Endothelial cell of umbilical vein (primary cell): ENCODE measurements at regions not wholly inside any gene's neighbourhood (a gene's known extent, or its start where the extent isn't known, plus 50 kb on each side); places are given as distances from the start of the nearest gene placed in this dataset.

Experiments used
- BruUV-seq: library from RNA; stranded (reverse); fragments of 400-500 nt; replicated peaks from 2 replicates; lab custom pipeline; 2021; lab: Mats Ljungman, UMichigan
- CTCF ChIA-PET: fragments of 300-600, 350-600 bp; sonication (Branson Sonifier 250); formaldehyde crosslinking; loops from one replicate; lab custom pipeline; 2021; ENCODE audit warnings: antibody characterized with exemption, inconsistent platforms; lab: Charles Lee
- POLR2A ChIA-PET: fragments of 300-600, 350-600 bp; sonication (Branson Sonifier 250); formaldehyde crosslinking; loops from one replicate; lab custom pipeline; 2021; ENCODE audit warnings: antibody characterized with exemption, inconsistent platforms; lab: Charles Lee
- DNase-seq: peaks from one replicate; pipeline ENCODE4 v3.0.0-alpha.2; 2011; ENCODE audit warnings: low read depth, low spot score
- FAIRE-seq: peaks from 2 replicates; lab custom pipeline; 2011; peaks lifted over from hg19 to GRCh38; lab: Jason Lieb, UNC
- H2AFZ ChIP-seq: 2 replicates; pipeline ENCODE4 v1.6.0; 2012; ENCODE audit warnings: low read depth, low read length, control low read depth, inconsistent platforms
- H3K27ac ChIP-seq: 2 replicates; pipeline ENCODE4 v1.5.1; 2011; ENCODE audit warnings: low read depth, mild to moderate bottlenecking, control low read depth, low read length, moderate library complexity; ENCODE audit not compliant: insufficient read depth
- H3K27me3 ChIP-seq, 2 experiments: 2 replicates each; pipeline versions ENCODE4 v1.6.0 to v1.6.1; 2011; ENCODE audit warnings: low read length in 2 of 2, mixed read lengths in 1 of 2; ENCODE audit not compliant: control insufficient read depth in 2 of 2, insufficient read depth in 2 of 2
- H3K36me3 ChIP-seq, 2 experiments: 2 replicates in 1 of 2; 3 replicates in 1 of 2; pipeline ENCODE4 v1.5.1; 2011; ENCODE audit warnings: low read length in 2 of 2, mild to moderate bottlenecking in 1 of 2, moderate library complexity in 1 of 2; ENCODE audit not compliant: control insufficient read depth in 2 of 2, insufficient read depth in 2 of 2; ENCODE audit errors: extremely low read depth in 1 of 2
- H3K4me1 ChIP-seq: 3 replicates; pipeline ENCODE4 v1.5.1; 2011; ENCODE audit warnings: mild to moderate bottlenecking, low read length; ENCODE audit not compliant: control insufficient read depth, insufficient read depth; ENCODE audit errors: extremely low read depth
- H3K4me2 ChIP-seq: 2 replicates; pipeline ENCODE4 v1.6.1; 2011; ENCODE audit warnings: low read length, control low read depth, mixed read lengths; ENCODE audit not compliant: insufficient read depth
- H3K4me3 ChIP-seq, 3 experiments: fragments of 200-600 bp in 1 of 3; sonication (generic), shearing (Covaris generic) in 1 of 3; replicated peaks in 1 of 3; 2 replicates each; pipeline ENCODE4 v1.5.1; 2011 to 2016; ENCODE audit warnings: control low read depth in 3 of 3, low read length in 3 of 3, mild to moderate bottlenecking in 2 of 3, inconsistent platforms in 1 of 3, low read depth in 1 of 3, moderate library complexity in 1 of 3; ENCODE audit not compliant: insufficient read depth in 1 of 3
- H3K79me2 ChIP-seq: 2 replicates; pipeline ENCODE4 v1.6.0; 2012; ENCODE audit warnings: low read length, inconsistent platforms; ENCODE audit not compliant: control insufficient read depth, insufficient read depth
- H3K9ac ChIP-seq: replicated peaks from 2 replicates; pipeline ENCODE3; 2011; ENCODE audit warnings: low read length, control low read depth; ENCODE audit not compliant: insufficient read depth; ENCODE audit errors: extremely low read depth
- H3K9me1 ChIP-seq: replicated peaks from 3 replicates; pipeline ENCODE4 v1.6.0; 2011; ENCODE audit warnings: mild to moderate bottlenecking, low read length; ENCODE audit not compliant: control insufficient read depth, insufficient read depth; ENCODE audit errors: extremely low read depth
- H3K9me3 ChIP-seq: replicated peaks from 2 replicates; pipeline ENCODE4 v1.5.1; 2012; ENCODE audit warnings: low read length, inconsistent platforms; ENCODE audit not compliant: control insufficient read depth, insufficient read depth
- H4K20me1 ChIP-seq: replicated peaks from 2 replicates; pipeline ENCODE3; 2011; ENCODE audit warnings: mild to moderate bottlenecking, low read length; ENCODE audit not compliant: control insufficient read depth, insufficient read depth; ENCODE audit errors: extremely low read depth
- EZH2 ChIP-seq: IDR thresholded peaks from 2 replicates; pipeline ENCODE4 v1.6.1; 2012; ENCODE audit warnings: borderline replicate concordance, low read depth, mild to moderate bottlenecking, moderate library complexity, low read length, inconsistent platforms; ENCODE audit not compliant: severe bottlenecking
- FOS ChIP-seq: IDR thresholded peaks from 2 replicates; pipeline ENCODE4 v1.6.1; 2011; ENCODE audit warnings: mild to moderate bottlenecking, low read length, moderate library complexity, borderline replicate concordance; ENCODE audit not compliant: insufficient read depth
- GATA2 ChIP-seq: IDR thresholded peaks from 2 replicates; pipeline ENCODE4 v1.7.0; 2011; ENCODE audit warnings: low read depth, mild to moderate bottlenecking, moderate library complexity, mixed read lengths, low read length; ENCODE audit not compliant: insufficient read length, insufficient read depth
- JUN ChIP-seq: IDR thresholded peaks from 2 replicates; pipeline ENCODE4 v1.6.1; 2011; ENCODE audit warnings: borderline replicate concordance, low read depth; ENCODE audit not compliant: insufficient read length, insufficient read depth
- MYC ChIP-seq: IDR thresholded peaks from one replicate; pipeline ENCODE4 v1.6.1; 2011; ENCODE audit warnings: mild to moderate bottlenecking, low read depth, low read length
- POLR2A ChIP-seq: IDR thresholded peaks from 2 replicates; pipeline ENCODE4 v1.6.1; 2012; ENCODE audit warnings: low read depth, mild to moderate bottlenecking, control low read depth, low read length
- POLR2AphosphoS5 ChIP-seq: IDR thresholded peaks from 2 replicates; pipeline ENCODE4 v1.6.1; 2012; ENCODE audit warnings: low read depth, mild to moderate bottlenecking, control low read depth, low read length, moderate library complexity; ENCODE audit not compliant: insufficient read depth
- dilution Hi-C: fragments of 300-500 bp; cut with MboI; formaldehyde crosslinking; loops from one replicate; pipeline ENCODE4 v1.15.0; 2019; ENCODE audit warnings: low sequenced_read_pairs; ENCODE audit not compliant: extremely low pct_ligation_motif_present
- intact Hi-C: fragments of 100-400 bp; cut with micrococcal nuclease; formaldehyde crosslinking; loops from one replicate; pipeline ENCODE4 v1.10.0; 2022
- TF ChIP-seq, protein P1 (sequence below): IDR thresholded peaks from 2 replicates; pipeline ENCODE4 v1.6.1; 2011; ENCODE audit not compliant: insufficient read depth, insufficient read length
- TF ChIP-seq, protein P2 (sequence below), 2 donors: IDR thresholded peaks; 1 replicate in 1 of 2; 2 replicates in 1 of 2; pipeline ENCODE4 v1.5.1; 2011; ENCODE audit warnings: low read length in 2 of 2, mild to moderate bottlenecking in 2 of 2, moderate library complexity in 2 of 2, control low read depth in 1 of 2, inconsistent platforms in 1 of 2, low read depth in 1 of 2; ENCODE audit not compliant: insufficient read depth in 1 of 2; ENCODE audit errors: extremely low read depth in 1 of 2

DNA sequence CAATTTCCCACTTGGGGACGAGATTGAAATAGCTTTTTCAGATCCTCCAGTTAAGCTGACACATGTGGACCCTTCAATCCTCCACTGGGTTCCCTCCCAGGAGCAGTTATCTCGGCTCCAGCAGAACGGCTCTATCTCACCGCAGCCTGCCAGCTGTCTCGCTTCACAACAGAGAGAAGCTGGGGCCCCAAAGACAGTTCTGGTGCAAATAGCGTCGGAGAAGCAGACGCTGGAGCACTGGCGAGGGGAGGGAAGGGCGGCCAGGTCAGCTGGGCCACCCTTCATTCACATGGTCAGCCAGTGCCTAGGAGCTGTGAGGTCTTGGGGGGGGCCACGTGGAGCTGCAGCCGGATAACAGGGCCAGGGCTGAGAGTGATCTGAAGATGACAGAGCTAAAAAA is 141.3 kb upstream of the SDK2 start:
- POLR2A ChIA-PET: no interaction called here
- DNase-seq (no peak), FAIRE-seq (no peak)
- H3K4me1 ChIP-seq: no peaks in the 10 kb centered on the region
- intact Hi-C loops: no loop called here
- no peak overlapping the region for H3K9ac ChIP-seq
- H3K36me3 ChIP-seq: no peaks in the 10 kb centered on the region
- H3K27me3 ChIP-seq: no peaks in the 10 kb centered on the region
- BruUV-seq: no TSS peak
- CTCF ChIA-PET: no interaction called here
- H3K4me3 ChIP-seq: no peak overlapping the region
- H3K4me2 ChIP-seq: no peak overlapping the region
- H4K20me1 ChIP-seq: no peaks in the 10 kb centered on the region
- dilution Hi-C loops: no loop called here
- H3K79me2 ChIP-seq: no peaks in the 10 kb centered on the region
- H3K9me1 ChIP-seq: no peaks in the 10 kb centered on the region
- no peak for TF ChIP-seq POLR2AphosphoS5
- no peak for TF ChIP-seq FOS
- TF ChIP-seq EZH2: no peak
- no peak for TF ChIP-seq JUN
- TF ChIP-seq, protein P1, sequence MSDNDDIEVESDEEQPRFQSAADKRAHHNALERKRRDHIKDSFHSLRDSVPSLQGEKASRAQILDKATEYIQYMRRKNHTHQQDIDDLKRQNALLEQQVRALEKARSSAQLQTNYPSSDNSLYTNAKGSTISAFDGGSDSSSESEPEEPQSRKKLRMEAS: no peak
- TF ChIP-seq MYC: no peak
- TF ChIP-seq, protein P2, sequence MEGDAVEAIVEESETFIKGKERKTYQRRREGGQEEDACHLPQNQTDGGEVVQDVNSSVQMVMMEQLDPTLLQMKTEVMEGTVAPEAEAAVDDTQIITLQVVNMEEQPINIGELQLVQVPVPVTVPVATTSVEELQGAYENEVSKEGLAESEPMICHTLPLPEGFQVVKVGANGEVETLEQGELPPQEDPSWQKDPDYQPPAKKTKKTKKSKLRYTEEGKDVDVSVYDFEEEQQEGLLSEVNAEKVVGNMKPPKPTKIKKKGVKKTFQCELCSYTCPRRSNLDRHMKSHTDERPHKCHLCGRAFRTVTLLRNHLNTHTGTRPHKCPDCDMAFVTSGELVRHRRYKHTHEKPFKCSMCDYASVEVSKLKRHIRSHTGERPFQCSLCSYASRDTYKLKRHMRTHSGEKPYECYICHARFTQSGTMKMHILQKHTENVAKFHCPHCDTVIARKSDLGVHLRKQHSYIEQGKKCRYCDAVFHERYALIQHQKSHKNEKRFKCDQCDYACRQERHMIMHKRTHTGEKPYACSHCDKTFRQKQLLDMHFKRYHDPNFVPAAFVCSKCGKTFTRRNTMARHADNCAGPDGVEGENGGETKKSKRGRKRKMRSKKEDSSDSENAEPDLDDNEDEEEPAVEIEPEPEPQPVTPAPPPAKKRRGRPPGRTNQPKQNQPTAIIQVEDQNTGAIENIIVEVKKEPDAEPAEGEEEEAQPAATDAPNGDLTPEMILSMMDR (IDR thresholded peaks at IDR 0.05; ENCODE audit: extremely low read depth in 1 of 2, insufficient read depth in 1 of 2, low read depth in 1 of 2, low read length in 2 of 2): no peak
- no peak for TF ChIP-seq POLR2A
- no peak for TF ChIP-seq GATA2
- peaks cover 3% of the 10 kb centered on the region for H3K9me3 ChIP-seq
- H2AFZ ChIP-seq: no peak overlapping the region
- no peak overlapping the region for H3K27ac ChIP-seq
